ENCODE measurements at regions not wholly inside any gene's neighbourhood (a gene's known extent, or its start where the extent isn't known, plus 50 kb on each side); places are given as distances from the start of the nearest gene placed in this dataset.
"Not testable (repeated sequence)": the region's sequence is repeated elsewhere in the genome, so short reads cannot be mapped to it uniquely, and the experiment has no call there.

- no peak overlapping the region for H3K27ac ChIP-seq
- DNase-seq (ENCODE audit: extremely low spot score in 2 of 2) = no peak
- no peaks in the 10 kb centered on the region for H3K4me1 ChIP-seq
- no peak for TF ChIP-seq POLR2AphosphoS5 (IDR thresholded peaks at IDR 0.05; ENCODE audit: insufficient read depth in 1 of 2, low read depth in 1 of 2)
- TF ChIP-seq CTCF (IDR thresholded peaks at IDR 0.05) = no peak
- TF ChIP-seq POLR2A (IDR thresholded peaks at IDR 0.05) = no peak
- H3K4me3 ChIP-seq = no peak overlapping the region
- H3K36me3 ChIP-seq = no peaks in the 10 kb centered on the region
- intact Hi-C loops (cut with DNase I) = no loop called here
- H3K9me3 ChIP-seq = no peaks in the 10 kb centered on the region
- no peaks in the 10 kb centered on the region for H3K27me3 ChIP-seq
Measured at GRCh38 chr14:62491146-62491545, 554.1 kb downstream of the KCNH5 start.

GRCh38 chr14:62497708-62498107 lies 547.5 kb downstream of the KCNH5 start:
- no peak overlapping the region for H3K4me3 ChIP-seq
- intact Hi-C loops (cut with DNase I) = no loop called here

GRCh38 chr14:62501021-62501750 lies 544.1 kb downstream of the KCNH5 start:
- DNase-seq (ENCODE audit: extremely low spot score in 2 of 2) = no peak
- Histone ChIP-seq H3K27me3 (no peaks in the 10 kb centered on the region), H3K4me1 (no peaks in the 10 kb centered on the region), H3K9me3 (peaks cover 7% of the 10 kb centered on the region), H3K27ac (no peak overlapping the region), H3K4me3 (no peak overlapping the region), H3K36me3 (no peaks in the 10 kb centered on the region)
- intact Hi-C loops (cut with DNase I) = no loop called here
- TF ChIP-seq CTCF (IDR thresholded peaks at IDR 0.05) = no peak
- TF ChIP-seq POLR2AphosphoS5 (IDR thresholded peaks at IDR 0.05; ENCODE audit: insufficient read depth in 1 of 2, low read depth in 1 of 2) = no peak
- no peak for TF ChIP-seq POLR2A (IDR thresholded peaks at IDR 0.05)

More at GRCh38 chr14:62497708-62498107, 547.5 kb downstream of the KCNH5 start:
- H3K27ac ChIP-seq = no peak overlapping the region
- H3K36me3 ChIP-seq = no peaks in the 10 kb centered on the region
- H3K9me3 ChIP-seq = peaks cover 7% of the 10 kb centered on the region
- H3K27me3 ChIP-seq = no peaks in the 10 kb centered on the region
- DNase-seq (ENCODE audit: extremely low spot score in 2 of 2) = no peak
- no peaks in the 10 kb centered on the region for H3K4me1 ChIP-seq
- TF ChIP-seq POLR2A (IDR thresholded peaks at IDR 0.05) (no peak), POLR2AphosphoS5 (IDR thresholded peaks at IDR 0.05; ENCODE audit: insufficient read depth in 1 of 2, low read depth in 1 of 2) (no peak), CTCF (IDR thresholded peaks at IDR 0.05) (no peak)

GRCh38 chr14:62505045-62505444 lies 540.2 kb downstream of the KCNH5 start:
- H3K4me1 ChIP-seq = no peaks in the 10 kb centered on the region
- no peaks in the 10 kb centered on the region for H3K9me3 ChIP-seq
- H3K27ac ChIP-seq = no peak overlapping the region
- DNase-seq (ENCODE audit: extremely low spot score in 2 of 2) = no peak
- no peaks in the 10 kb centered on the region for H3K27me3 ChIP-seq
- TF ChIP-seq POLR2A (IDR thresholded peaks at IDR 0.05) = no peak
- no peak for TF ChIP-seq CTCF (IDR thresholded peaks at IDR 0.05)
- no peak for TF ChIP-seq POLR2AphosphoS5 (IDR thresholded peaks at IDR 0.05; ENCODE audit: insufficient read depth in 1 of 2, low read depth in 1 of 2)
- intact Hi-C loops (cut with DNase I) = no loop called here
- H3K4me3 ChIP-seq = no peak overlapping the region
- H3K36me3 ChIP-seq = no peaks in the 10 kb centered on the region

GRCh38 chr14:62521309-62521708 lies 523.9 kb downstream of the KCNH5 start:
- H3K4me3 ChIP-seq; H3K36me3 ChIP-seq; H3K27ac ChIP-seq; DNase-seq (ENCODE audit: extremely low spot score in 2 of 2); H3K27me3 ChIP-seq; H3K9me3 ChIP-seq; intact Hi-C loops (cut with DNase I); H3K4me1 ChIP-seq: not testable (repeated sequence)

Measured in vagina (tissue), 2 donors.